ENCODE measurements at regions not wholly inside any gene's neighbourhood (a gene's known extent, or its start where the extent isn't known, plus 50 kb on each side); places are given as distances from the start of the nearest gene placed in this dataset.

GRCh38 chr2:120842456-120843439 lies 107.1 kb downstream of the GLI2 start:
- H3K4me3 ChIP-seq, result no peak overlapping the region
- WGBS, 3 donors, result 88 to 91% (median 90%) methylated on average over 12 of the region's 12 CpGs
- no peaks in the 10 kb centered on the region for H3K9me3 ChIP-seq
- no peak overlapping the region for H3K27ac ChIP-seq
- DNase-seq (peak in 1 of 2 donors; percentile 6), ATAC-seq (no peak)
- intact Hi-C loops (cut with DNase I), result no loop called here
- no peaks in the 10 kb centered on the region for H3K27me3 ChIP-seq (ENCODE audit: insufficient read depth in 3 of 3, low read length in 2 of 3)
- H3K36me3 ChIP-seq (ENCODE audit: insufficient read depth in 1 of 2, low read depth in 1 of 2), result no peaks in the 10 kb centered on the region
- no peak for TF ChIP-seq CTCF (IDR thresholded peaks at IDR 0.05)
- no peaks in the 10 kb centered on the region for H3K4me1 ChIP-seq

GRCh38 chr2:120844070-120844738 lies 108.5 kb downstream of the GLI2 start:
- no peak for DNase-seq

DNA sequence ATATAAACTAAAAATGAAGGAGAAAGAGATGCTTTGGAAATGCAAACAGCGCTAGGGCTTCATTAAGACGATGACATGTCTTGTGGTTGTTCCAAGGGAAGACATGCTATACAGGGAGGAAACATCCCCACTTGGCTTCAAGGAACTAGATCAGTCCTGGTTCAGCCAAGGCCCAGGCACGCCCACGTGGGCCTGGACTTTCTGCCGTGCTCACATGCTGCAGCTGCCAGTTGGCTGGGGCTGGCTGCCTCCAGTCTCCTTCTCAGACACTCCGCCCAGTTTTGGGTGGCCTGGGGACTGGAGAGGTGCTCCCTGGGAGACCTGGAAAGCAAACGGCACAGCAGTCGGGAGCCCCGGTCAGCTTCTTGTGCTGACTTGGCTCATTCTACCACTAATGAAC lies 109.6 kb downstream of the GLI2 start:
- Histone ChIP-seq H3K9me3 (no peaks in the 10 kb centered on the region), H3K27me3 (ENCODE audit: insufficient read depth in 3 of 3, low read length in 2 of 3) (no peaks in the 10 kb centered on the region), H3K27ac (no peak overlapping the region), H3K4me1 (no peaks in the 10 kb centered on the region), H3K4me3 (no peak overlapping the region), H3K36me3 (ENCODE audit: insufficient read depth in 1 of 2, low read depth in 1 of 2) (no peaks in the 10 kb centered on the region)
- peak; percentile 75 to 83 for DNase-seq
- no peak for TF ChIP-seq CTCF (IDR thresholded peaks at IDR 0.05)
- 34 to 49% (median 39%) methylated on average over 9 of the region's 9 CpGs for WGBS, 3 donors
- intact Hi-C loops (cut with DNase I), result no loop called here
- peak; percentile 65 to 76 (median 68) for ATAC-seq

More at GRCh38 chr2:120844070-120844738, 108.5 kb downstream of the GLI2 start:
- 85 to 88% (median 86%) methylated on average over 6 of the region's 6 CpGs for WGBS, 3 donors
- H3K9me3 ChIP-seq, result no peaks in the 10 kb centered on the region
- intact Hi-C loops (cut with DNase I), result no loop called here
- H3K4me1 ChIP-seq, result no peaks in the 10 kb centered on the region
- ATAC-seq, result no peak
- H3K27ac ChIP-seq, result no peak overlapping the region
- TF ChIP-seq CTCF (IDR thresholded peaks at IDR 0.05), result no peak
- no peaks in the 10 kb centered on the region for H3K36me3 ChIP-seq (ENCODE audit: insufficient read depth in 1 of 2, low read depth in 1 of 2)
- H3K4me3 ChIP-seq, result no peak overlapping the region
- H3K27me3 ChIP-seq (ENCODE audit: insufficient read depth in 3 of 3, low read length in 2 of 3), result no peaks in the 10 kb centered on the region

DNA sequence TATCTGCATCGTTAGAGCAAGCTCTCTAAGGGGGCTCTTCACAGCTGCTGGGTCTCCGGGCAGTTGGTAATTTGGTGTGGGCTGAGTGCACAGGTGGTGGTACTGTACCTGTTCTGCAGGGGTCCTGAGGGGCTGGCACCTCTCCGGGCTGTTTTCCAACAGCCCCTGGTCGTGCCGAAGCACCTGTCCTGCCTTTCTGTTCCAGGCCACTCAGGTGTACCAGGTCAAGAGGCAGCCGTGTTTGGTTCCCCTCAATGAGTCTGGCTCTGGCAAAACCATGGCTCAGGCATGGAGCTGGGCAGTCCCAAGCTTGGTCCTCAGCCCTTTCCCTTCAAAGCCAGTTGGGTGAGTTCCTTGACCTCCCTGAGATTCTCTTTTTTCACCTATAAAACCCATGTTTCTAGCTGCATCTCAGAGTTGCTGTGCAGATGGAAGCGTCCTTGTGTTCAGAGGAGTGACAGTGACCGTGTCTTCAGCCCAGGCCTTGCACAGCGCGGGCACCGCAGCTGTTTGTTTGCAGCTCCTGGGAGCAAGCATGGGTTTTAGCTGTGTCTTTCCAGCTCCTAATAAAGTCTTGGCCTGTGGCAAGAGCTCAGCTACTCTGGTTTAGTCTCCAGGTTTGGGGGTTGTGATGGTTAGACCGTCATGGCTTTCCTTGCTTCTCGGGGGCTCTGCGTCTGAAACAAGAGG lies 110.9 kb downstream of the GLI2 start:
- Histone ChIP-seq H3K27ac (no peak overlapping the region), H3K4me3 (no peak overlapping the region), H3K36me3 (ENCODE audit: insufficient read depth in 1 of 2, low read depth in 1 of 2) (no peaks in the 10 kb centered on the region), H3K27me3 (ENCODE audit: insufficient read depth in 3 of 3, low read length in 2 of 3) (no peaks in the 10 kb centered on the region), H3K4me1 (no peaks in the 10 kb centered on the region), H3K9me3 (no peaks in the 10 kb centered on the region)
- intact Hi-C loops (cut with DNase I), result no loop called here
- TF ChIP-seq CTCF (IDR thresholded peaks at IDR 0.05), result no peak
- DNase-seq, result peak in 1 of 2 donors; percentile 27
- ATAC-seq, result no peak
- 81 to 87% (median 83%) methylated on average over 14 of the region's 14 CpGs for WGBS, 3 donors

Measured in psoas muscle (tissue), 7 donors.